ENCODE measurements at regions not wholly inside any gene's neighbourhood (a gene's known extent, or its start where the extent isn't known, plus 50 kb on each side); places are given as distances from the start of the nearest gene placed in this dataset. TPM values are rescaled to one million over a fixed set of nuclear protein-coding genes. Genes with fewer than 3 reads are reported as not detected.

GRCh38 chr5:56286015-56286884 is 53.1 kb upstream of the ANKRD55 start:
- H3K27me3 ChIP-seq: no peaks in the 10 kb centered on the region
- no peaks in the 10 kb centered on the region for H3K79me2 ChIP-seq
- H3K4me3 ChIP-seq: no peak overlapping the region
- H3K4me1 ChIP-seq (ENCODE audit: insufficient read depth): peaks cover 21% of the 10 kb centered on the region
- H3K36me3 ChIP-seq (replicated peaks; ENCODE audit: insufficient read depth, low read depth): no peaks in the 10 kb centered on the region
- DNase-seq (ENCODE audit: low spot score): no peak
- H2AFZ ChIP-seq: no peak overlapping the region
- TF ChIP-seq CTCF (IDR thresholded peaks at IDR 0.05; ENCODE audit: poor library complexity): no peak
- TF ChIP-seq EZH2phosphoT487 (IDR thresholded peaks at IDR 0.05; ENCODE audit: low read depth, severe bottlenecking, unreplicated experiment): no peak
- TF ChIP-seq EZH2 (IDR thresholded peaks at IDR 0.05; ENCODE audit: borderline replicate concordance): no peak
- no peak overlapping the region for H3K4me2 ChIP-seq
- no peaks in the 10 kb centered on the region for H3K9me3 ChIP-seq (ENCODE audit: low read depth)
- H3K9me2 ChIP-seq (replicated peaks; ENCODE audit: insufficient read depth): no peaks in the 10 kb centered on the region
- no peaks in the 10 kb centered on the region for H4K20me1 ChIP-seq (ENCODE audit: insufficient read depth, poor library complexity, severe bottlenecking)
- H3K27ac ChIP-seq: peak overlapping the region; percentile 68
- 69% methylated on average over 2 of the region's 2 CpGs for WGBS (ENCODE audit: low lambda C conversion rate, missing lambda C conversion rate)

GRCh38 chr5:56282951-56283350 is 49.8 kb upstream of the ANKRD55 start:
- DNase-seq (ENCODE audit: low spot score): no peak
- Histone ChIP-seq H3K4me3 (no peak overlapping the region), H3K9me3 (ENCODE audit: low read depth) (no peaks in the 10 kb centered on the region), H3K4me1 (ENCODE audit: insufficient read depth) (peaks cover 31% of the 10 kb centered on the region), H4K20me1 (ENCODE audit: insufficient read depth, poor library complexity, severe bottlenecking) (no peaks in the 10 kb centered on the region), H3K4me2 (peak overlapping the region; percentile 32), H3K79me2 (no peaks in the 10 kb centered on the region), H3K27ac (peak overlapping the region; percentile 73), H3K27me3 (no peaks in the 10 kb centered on the region), H3K36me3 (replicated peaks; ENCODE audit: insufficient read depth, low read depth) (no peaks in the 10 kb centered on the region), H3K9me2 (replicated peaks; ENCODE audit: insufficient read depth) (no peaks in the 10 kb centered on the region), H2AFZ (no peak overlapping the region)
- TF ChIP-seq CTCF (IDR thresholded peaks at IDR 0.05; ENCODE audit: poor library complexity) (no peak), EZH2phosphoT487 (IDR thresholded peaks at IDR 0.05; ENCODE audit: low read depth, severe bottlenecking, unreplicated experiment) (no peak), EZH2 (IDR thresholded peaks at IDR 0.05; ENCODE audit: borderline replicate concordance) (no peak)
- WGBS (ENCODE audit: low lambda C conversion rate, missing lambda C conversion rate): 68% methylated on average over 2 of the region's 2 CpGs

Small RNA genes lying in the stretch of these regions (small RNA-seq; reads per million reads assigned to genes)
- gene HMGN1P17 (not detected), gene RNU6ATAC2P (not detected)
